ENCODE measurements at regions not wholly inside any gene's neighbourhood (a gene's known extent, or its start where the extent isn't known, plus 50 kb on each side); places are given as distances from the start of the nearest gene placed in this dataset.
"Not testable (repeated sequence)": the region's sequence is repeated elsewhere in the genome, so short reads cannot be mapped to it uniquely, and the experiment has no call there.

DNA sequence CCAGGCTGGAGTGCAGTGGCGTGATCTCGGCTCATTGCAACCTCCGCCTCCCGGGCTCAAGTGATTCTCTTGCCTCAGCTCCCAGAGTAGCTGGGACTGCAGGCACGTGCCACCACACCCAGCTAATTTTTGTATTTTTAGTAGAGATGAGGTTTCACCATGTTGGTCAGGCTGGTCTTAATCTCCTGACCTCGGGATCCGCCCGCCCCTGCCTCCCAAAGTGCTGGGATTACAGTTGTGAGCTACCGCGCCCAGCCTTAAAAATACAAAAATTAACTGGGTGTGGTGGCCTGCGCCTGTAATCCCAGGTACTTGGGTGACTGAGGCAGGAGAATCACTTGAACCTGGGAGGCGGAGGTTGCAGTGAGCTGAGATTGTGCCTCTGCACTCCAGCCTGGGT, 89.4 kb downstream of the UTRN start:
- DNase-seq (ENCODE audit: low read depth, low spot score); H3K9me3 ChIP-seq (ENCODE audit: control insufficient read depth, insufficient read depth, low read length); H3K4me1 ChIP-seq (ENCODE audit: control insufficient read depth, insufficient read depth, low read length); H3K4me3 ChIP-seq (ENCODE audit: low read length); H3K27me3 ChIP-seq (ENCODE audit: control insufficient read depth, insufficient read depth, low read length); H3K27ac ChIP-seq (ENCODE audit: low read length); H3K36me3 ChIP-seq (ENCODE audit: control insufficient read depth, insufficient read depth, low read length): not testable (repeated sequence)
- WGBS (ENCODE audit: insufficient coverage, insufficient read length) = no CpG with 5 or more reads among the region's 12 CpGs

DNA sequence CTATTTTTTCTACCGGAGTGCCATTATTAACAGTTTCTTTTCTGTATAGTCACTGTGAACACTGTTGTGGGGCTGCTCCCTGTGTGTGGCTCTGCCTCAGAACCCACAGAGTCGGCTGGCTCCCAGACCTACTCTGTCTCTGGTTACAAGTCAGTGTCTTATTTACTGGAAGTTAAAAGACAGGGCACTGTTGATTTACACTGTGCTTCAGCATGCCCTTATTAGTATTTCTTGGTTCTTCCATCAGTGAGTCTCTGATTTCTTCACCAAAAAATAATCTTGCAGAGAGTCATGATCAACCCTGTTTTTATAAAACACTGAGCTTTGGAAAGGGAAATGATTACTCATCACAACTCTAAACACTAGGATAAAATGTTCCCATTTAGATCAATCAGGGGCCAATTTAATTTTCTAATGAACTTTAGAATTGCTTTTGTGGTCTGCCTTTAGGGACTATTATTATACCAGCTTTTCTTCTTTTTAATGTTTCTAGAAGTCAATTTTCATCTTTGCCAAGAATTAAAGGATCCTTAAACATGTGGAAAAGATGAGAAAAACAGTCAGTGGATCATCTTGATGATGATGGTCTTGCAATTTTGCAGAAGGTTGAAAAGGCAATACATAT, 92.6 kb downstream of the UTRN start:
- H3K27me3 ChIP-seq (ENCODE audit: control insufficient read depth, insufficient read depth, low read length) = no peaks in the 10 kb centered on the region
- no peaks in the 10 kb centered on the region for H3K36me3 ChIP-seq (ENCODE audit: control insufficient read depth, insufficient read depth, low read length)
- no peak for DNase-seq (ENCODE audit: low read depth, low spot score)
- H3K4me1 ChIP-seq (ENCODE audit: control insufficient read depth, insufficient read depth, low read length) = no peaks in the 10 kb centered on the region
- no peaks in the 10 kb centered on the region for H3K9me3 ChIP-seq (ENCODE audit: control insufficient read depth, insufficient read depth, low read length)
- H3K4me3 ChIP-seq (ENCODE audit: low read length) = no peak overlapping the region
- no CpG with 5 or more reads among the region's 2 CpGs for WGBS (ENCODE audit: insufficient coverage, insufficient read length)
- H3K27ac ChIP-seq (ENCODE audit: low read length) = no peak overlapping the region

DNA sequence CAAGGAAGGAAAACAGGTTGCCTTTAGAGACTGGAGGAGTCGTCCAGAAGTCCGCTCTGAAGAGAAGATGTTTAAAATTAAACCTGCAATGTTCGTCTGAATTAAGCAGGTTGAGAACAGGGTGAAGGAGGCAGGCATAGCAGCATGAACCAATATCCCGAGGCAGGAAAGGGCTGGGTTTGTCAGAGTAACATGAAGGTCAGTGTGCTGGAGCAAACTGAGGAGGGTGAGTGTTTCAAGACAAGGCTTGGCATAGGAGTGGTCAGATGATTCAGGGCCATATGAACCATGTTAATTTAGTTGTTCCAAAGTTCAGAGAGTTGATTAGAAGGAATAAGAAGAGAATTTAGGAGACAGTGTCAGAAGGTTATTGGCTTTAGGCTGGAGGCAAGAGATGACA, 93.3 kb downstream of the UTRN start:
- Histone ChIP-seq H3K4me3 (ENCODE audit: low read length) (no peak overlapping the region), H3K9me3 (ENCODE audit: control insufficient read depth, insufficient read depth, low read length) (no peaks in the 10 kb centered on the region), H3K27me3 (ENCODE audit: control insufficient read depth, insufficient read depth, low read length) (no peaks in the 10 kb centered on the region), H3K27ac (ENCODE audit: low read length) (no peak overlapping the region), H3K36me3 (ENCODE audit: control insufficient read depth, insufficient read depth, low read length) (no peaks in the 10 kb centered on the region), H3K4me1 (ENCODE audit: control insufficient read depth, insufficient read depth, low read length) (no peaks in the 10 kb centered on the region)
- WGBS (ENCODE audit: insufficient coverage, insufficient read length) = no CpG with 5 or more reads among the region's 4 CpGs
- no peak for DNase-seq (ENCODE audit: low read depth, low spot score)

DNA sequence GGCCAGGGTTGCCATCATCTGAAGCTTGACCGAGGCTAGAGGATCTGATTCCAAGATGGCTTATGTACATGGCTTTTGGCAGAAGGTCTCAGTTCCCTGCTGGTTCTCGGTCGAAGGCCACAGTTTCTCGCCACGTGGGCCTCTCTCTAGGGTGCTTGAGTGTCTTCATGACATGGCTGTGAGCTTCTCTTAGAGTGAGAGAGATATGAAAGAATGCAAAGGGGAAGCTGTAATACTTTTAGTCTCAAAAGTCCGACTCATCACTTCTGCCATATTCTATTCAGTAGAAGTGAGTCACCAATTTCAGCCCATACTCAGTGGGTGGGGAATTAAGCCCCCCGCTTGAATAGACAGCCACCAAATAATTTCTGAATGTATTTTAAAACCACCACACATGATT, 94.2 kb downstream of the UTRN start:
- Histone ChIP-seq H3K9me3 (ENCODE audit: control insufficient read depth, insufficient read depth, low read length) (no peaks in the 10 kb centered on the region), H3K27me3 (ENCODE audit: control insufficient read depth, insufficient read depth, low read length) (no peaks in the 10 kb centered on the region), H3K27ac (ENCODE audit: low read length) (no peak overlapping the region), H3K36me3 (ENCODE audit: control insufficient read depth, insufficient read depth, low read length) (no peaks in the 10 kb centered on the region), H3K4me1 (ENCODE audit: control insufficient read depth, insufficient read depth, low read length) (no peaks in the 10 kb centered on the region), H3K4me3 (ENCODE audit: low read length) (no peak overlapping the region)
- DNase-seq (ENCODE audit: low read depth, low spot score) = no peak
- WGBS (ENCODE audit: insufficient coverage, insufficient read length) = no CpG with 5 or more reads among the region's 7 CpGs

DNA sequence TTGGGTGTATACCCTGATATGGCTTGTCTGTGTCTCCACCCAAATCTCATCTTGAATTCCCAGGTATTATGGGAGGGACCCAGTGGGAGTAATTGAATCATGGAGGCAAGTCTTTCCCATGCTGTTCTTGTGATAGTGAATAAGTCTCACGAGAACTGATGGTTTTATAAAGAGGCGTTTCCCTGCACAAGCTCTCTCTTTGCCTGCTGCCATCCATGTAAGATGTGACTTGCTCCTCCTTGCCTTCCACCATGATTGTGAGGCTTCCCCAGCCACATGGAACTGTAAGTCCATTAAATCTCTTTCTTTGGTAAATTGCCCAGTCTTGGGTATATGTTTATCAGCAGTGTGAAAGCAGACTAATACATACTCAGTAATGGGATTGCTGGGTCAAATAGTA, 96.4 kb downstream of the UTRN start:
- not testable (repeated sequence) for DNase-seq (ENCODE audit: low read depth, low spot score); H3K4me1 ChIP-seq (ENCODE audit: control insufficient read depth, insufficient read depth, low read length); H3K9me3 ChIP-seq (ENCODE audit: control insufficient read depth, insufficient read depth, low read length); H3K4me3 ChIP-seq (ENCODE audit: low read length); H3K27me3 ChIP-seq (ENCODE audit: control insufficient read depth, insufficient read depth, low read length); H3K36me3 ChIP-seq (ENCODE audit: control insufficient read depth, insufficient read depth, low read length); H3K27ac ChIP-seq (ENCODE audit: low read length)
- WGBS (ENCODE audit: insufficient coverage, insufficient read length) = no CpG with 5 or more reads among the region's 2 CpGs

DNA sequence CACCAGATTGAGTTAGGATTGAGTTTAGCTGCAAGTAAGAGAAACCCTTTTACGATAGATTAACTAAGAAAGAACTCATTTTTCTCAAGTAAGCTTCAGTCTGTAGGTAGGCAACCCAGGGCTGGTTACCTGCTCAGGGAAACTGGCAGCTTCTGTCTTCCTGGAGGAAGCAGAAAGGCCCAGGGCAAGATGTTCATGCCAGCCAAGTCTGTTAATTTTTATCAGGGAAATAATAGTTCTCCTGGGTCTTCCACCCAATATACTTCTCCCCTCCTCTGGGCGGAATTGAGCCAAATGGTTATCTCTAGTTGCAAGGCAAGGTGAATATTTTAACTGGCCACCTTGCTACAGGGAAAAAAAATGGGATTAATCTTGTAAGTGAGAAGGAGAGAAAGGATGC, 98.2 kb downstream of the UTRN start:
- Histone ChIP-seq H3K4me3 (ENCODE audit: low read length) (no peak overlapping the region), H3K36me3 (ENCODE audit: control insufficient read depth, insufficient read depth, low read length) (no peaks in the 10 kb centered on the region), H3K27me3 (ENCODE audit: control insufficient read depth, insufficient read depth, low read length) (no peaks in the 10 kb centered on the region), H3K9me3 (ENCODE audit: control insufficient read depth, insufficient read depth, low read length) (no peaks in the 10 kb centered on the region), H3K27ac (ENCODE audit: low read length) (no peak overlapping the region), H3K4me1 (ENCODE audit: control insufficient read depth, insufficient read depth, low read length) (no peaks in the 10 kb centered on the region)
- no peak for DNase-seq (ENCODE audit: low read depth, low spot score)
- WGBS (ENCODE audit: insufficient coverage, insufficient read length) = no CpG with 5 or more reads among the region's 2 CpGs

DNA sequence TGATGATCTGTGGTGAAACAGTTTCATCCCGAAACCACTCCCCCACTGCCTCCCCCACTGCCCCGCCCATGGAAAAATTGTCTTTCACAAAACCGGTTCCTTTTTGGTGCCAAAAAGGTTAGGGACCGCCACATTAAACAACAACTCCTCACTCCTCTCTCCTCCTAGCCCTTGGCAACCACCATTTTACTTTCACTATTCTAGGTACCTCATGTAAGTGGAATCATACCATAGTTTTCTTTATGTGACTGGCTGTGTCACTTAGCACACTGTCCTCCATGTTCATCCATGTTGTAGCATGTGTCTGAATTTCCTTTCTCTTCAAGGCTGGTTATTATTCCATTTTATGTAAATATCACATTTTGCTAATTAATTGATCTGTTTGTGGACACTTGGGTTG, 99.3 kb downstream of the UTRN start:
- Histone ChIP-seq H3K36me3 (ENCODE audit: control insufficient read depth, insufficient read depth, low read length) (no peaks in the 10 kb centered on the region), H3K4me3 (ENCODE audit: low read length) (no peak overlapping the region), H3K4me1 (ENCODE audit: control insufficient read depth, insufficient read depth, low read length) (no peaks in the 10 kb centered on the region), H3K9me3 (ENCODE audit: control insufficient read depth, insufficient read depth, low read length) (no peaks in the 10 kb centered on the region), H3K27ac (ENCODE audit: low read length) (no peak overlapping the region), H3K27me3 (ENCODE audit: control insufficient read depth, insufficient read depth, low read length) (no peaks in the 10 kb centered on the region)
- DNase-seq (ENCODE audit: low read depth, low spot score) = no peak
- WGBS (ENCODE audit: insufficient coverage, insufficient read length) = no CpG with 5 or more reads among the region's 4 CpGs

DNA sequence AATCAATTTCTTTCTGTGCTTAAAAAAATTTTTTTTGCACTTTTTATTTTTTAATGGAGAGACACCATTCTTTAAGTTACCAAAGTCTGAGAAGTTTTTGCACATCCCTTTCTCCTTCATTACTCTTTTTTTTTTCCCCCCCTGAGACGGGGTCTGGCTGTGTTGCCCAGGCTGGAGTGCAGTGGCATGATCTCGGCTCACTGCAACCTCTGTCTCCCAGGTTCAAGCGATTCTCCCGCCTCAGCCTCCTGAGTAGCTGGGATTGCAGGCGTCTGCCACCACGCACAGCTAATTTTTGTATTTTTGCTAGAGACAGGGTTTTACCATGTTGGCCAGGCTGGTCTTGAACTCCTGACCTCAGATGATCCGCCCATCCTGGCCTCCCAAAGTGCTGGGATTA, 104.3 kb downstream of the UTRN start:
- no CpG with 5 or more reads among the region's 7 CpGs for WGBS (ENCODE audit: insufficient coverage, insufficient read length)
- H3K4me3 ChIP-seq (ENCODE audit: low read length); H3K27me3 ChIP-seq (ENCODE audit: control insufficient read depth, insufficient read depth, low read length); H3K36me3 ChIP-seq (ENCODE audit: control insufficient read depth, insufficient read depth, low read length); H3K9me3 ChIP-seq (ENCODE audit: control insufficient read depth, insufficient read depth, low read length); H3K27ac ChIP-seq (ENCODE audit: low read length); H3K4me1 ChIP-seq (ENCODE audit: control insufficient read depth, insufficient read depth, low read length); DNase-seq (ENCODE audit: low read depth, low spot score): not testable (repeated sequence)

DNA sequence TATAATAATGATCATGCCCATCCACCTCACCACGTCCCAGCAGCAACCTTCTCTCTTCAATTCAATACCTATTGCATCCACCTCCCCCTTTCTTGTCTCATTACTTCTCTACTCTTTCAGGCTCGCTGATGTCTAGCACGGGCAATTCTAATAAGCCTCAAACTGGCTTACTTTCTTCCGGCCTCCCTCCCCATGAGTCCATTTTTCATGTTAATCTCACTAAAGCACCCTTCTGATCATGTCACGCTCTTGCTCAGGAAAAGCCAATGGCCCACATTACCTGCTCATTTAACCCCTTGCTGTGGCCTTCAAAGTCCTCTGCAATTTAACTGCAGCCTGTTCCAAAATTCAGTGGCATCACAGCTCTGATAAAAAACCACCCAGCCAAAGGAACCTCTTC, 105.1 kb downstream of the UTRN start:
- no CpG with 5 or more reads among the region's 5 CpGs for WGBS (ENCODE audit: insufficient coverage, insufficient read length)
- H3K27me3 ChIP-seq (ENCODE audit: control insufficient read depth, insufficient read depth, low read length) = no peaks in the 10 kb centered on the region
- no peak overlapping the region for H3K27ac ChIP-seq (ENCODE audit: low read length)
- H3K4me1 ChIP-seq (ENCODE audit: control insufficient read depth, insufficient read depth, low read length) = 0 out of 2 replicates have a peak, but pooled peaks cover 2% of the 10 kb centered on the region
- H3K36me3 ChIP-seq (ENCODE audit: control insufficient read depth, insufficient read depth, low read length) = no peaks in the 10 kb centered on the region
- no peak overlapping the region for H3K4me3 ChIP-seq (ENCODE audit: low read length)
- no peak for DNase-seq (ENCODE audit: low read depth, low spot score)
- H3K9me3 ChIP-seq (ENCODE audit: control insufficient read depth, insufficient read depth, low read length) = no peaks in the 10 kb centered on the region

DNA sequence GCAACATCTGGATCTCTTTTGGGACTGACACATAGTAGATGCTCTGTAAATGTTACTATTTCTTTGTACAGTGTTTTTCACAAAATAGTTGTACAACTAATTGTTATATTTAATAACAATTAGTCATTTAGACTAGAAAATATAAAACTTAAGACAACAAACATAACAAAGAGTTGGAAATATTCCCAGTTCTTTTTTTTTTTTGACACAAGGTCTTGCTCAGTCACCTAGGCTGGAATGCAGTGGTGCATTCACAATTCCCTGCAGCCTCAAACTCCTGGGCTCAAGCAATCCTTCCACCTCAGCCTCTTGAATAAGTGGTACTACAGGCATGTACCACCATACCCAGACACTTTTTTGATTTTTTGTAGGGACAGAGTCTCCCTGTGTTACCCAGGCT, 105.8 kb downstream of the UTRN start:
- Histone ChIP-seq H3K4me3 (ENCODE audit: low read length) (no peak overlapping the region), H3K36me3 (ENCODE audit: control insufficient read depth, insufficient read depth, low read length) (no peaks in the 10 kb centered on the region), H3K27ac (ENCODE audit: low read length) (no peak overlapping the region), H3K27me3 (ENCODE audit: control insufficient read depth, insufficient read depth, low read length) (no peaks in the 10 kb centered on the region), H3K4me1 (ENCODE audit: control insufficient read depth, insufficient read depth, low read length) (0 out of 2 replicates have a peak, but pooled peaks cover 2% of the 10 kb centered on the region), H3K9me3 (ENCODE audit: control insufficient read depth, insufficient read depth, low read length) (no peaks in the 10 kb centered on the region)
- DNase-seq (ENCODE audit: low read depth, low spot score) = no peak

DNA sequence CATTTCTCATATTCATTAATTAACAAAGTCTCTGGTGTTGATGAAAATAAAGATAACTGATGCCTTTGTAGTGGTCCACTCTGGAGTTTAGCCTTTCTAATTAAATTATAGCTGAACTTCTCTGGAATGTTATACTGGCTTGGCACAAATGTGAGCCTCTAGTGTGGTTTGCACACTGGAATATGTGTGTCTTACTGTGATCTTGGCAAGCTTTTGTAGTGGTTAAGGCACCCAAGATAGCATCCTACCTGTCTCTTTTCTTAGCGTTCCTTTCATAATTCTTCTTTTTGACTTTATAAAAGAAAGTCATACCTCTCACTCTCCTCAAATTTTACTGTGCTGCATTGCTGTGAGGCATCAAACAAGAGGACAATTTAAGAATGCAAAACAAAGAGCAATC, 107.4 kb downstream of the UTRN start:
- no peaks in the 10 kb centered on the region for H3K36me3 ChIP-seq (ENCODE audit: control insufficient read depth, insufficient read depth, low read length)
- no peaks in the 10 kb centered on the region for H3K9me3 ChIP-seq (ENCODE audit: control insufficient read depth, insufficient read depth, low read length)
- no CpG with 5 or more reads among the region's 1 CpG for WGBS (ENCODE audit: insufficient coverage, insufficient read length)
- no peak for DNase-seq (ENCODE audit: low read depth, low spot score)
- peaks cover 3% of the 10 kb centered on the region; the same call in 1 of the 2 replicates for H3K4me1 ChIP-seq (ENCODE audit: control insufficient read depth, insufficient read depth, low read length)
- no peak overlapping the region for H3K27ac ChIP-seq (ENCODE audit: low read length)
- no peak overlapping the region for H3K4me3 ChIP-seq (ENCODE audit: low read length)
- H3K27me3 ChIP-seq (ENCODE audit: control insufficient read depth, insufficient read depth, low read length) = no peaks in the 10 kb centered on the region

Measured in iPS DF 6.9 (cell line).